DMS79 (cell line): ENCODE measurements at regions not wholly inside any gene's neighbourhood (a gene's known extent, or its start where the extent isn't known, plus 50 kb on each side); places are given as distances from the start of the nearest gene placed in this dataset.
"Not testable (repeated sequence)": the region's sequence is repeated elsewhere in the genome, so short reads cannot be mapped to it uniquely, and the experiment has no call there.

Experiments used
- DNase-seq: peaks from one replicate; lab custom pipeline; 2025; lab: John Stamatoyannopoulos, UW

DNA sequence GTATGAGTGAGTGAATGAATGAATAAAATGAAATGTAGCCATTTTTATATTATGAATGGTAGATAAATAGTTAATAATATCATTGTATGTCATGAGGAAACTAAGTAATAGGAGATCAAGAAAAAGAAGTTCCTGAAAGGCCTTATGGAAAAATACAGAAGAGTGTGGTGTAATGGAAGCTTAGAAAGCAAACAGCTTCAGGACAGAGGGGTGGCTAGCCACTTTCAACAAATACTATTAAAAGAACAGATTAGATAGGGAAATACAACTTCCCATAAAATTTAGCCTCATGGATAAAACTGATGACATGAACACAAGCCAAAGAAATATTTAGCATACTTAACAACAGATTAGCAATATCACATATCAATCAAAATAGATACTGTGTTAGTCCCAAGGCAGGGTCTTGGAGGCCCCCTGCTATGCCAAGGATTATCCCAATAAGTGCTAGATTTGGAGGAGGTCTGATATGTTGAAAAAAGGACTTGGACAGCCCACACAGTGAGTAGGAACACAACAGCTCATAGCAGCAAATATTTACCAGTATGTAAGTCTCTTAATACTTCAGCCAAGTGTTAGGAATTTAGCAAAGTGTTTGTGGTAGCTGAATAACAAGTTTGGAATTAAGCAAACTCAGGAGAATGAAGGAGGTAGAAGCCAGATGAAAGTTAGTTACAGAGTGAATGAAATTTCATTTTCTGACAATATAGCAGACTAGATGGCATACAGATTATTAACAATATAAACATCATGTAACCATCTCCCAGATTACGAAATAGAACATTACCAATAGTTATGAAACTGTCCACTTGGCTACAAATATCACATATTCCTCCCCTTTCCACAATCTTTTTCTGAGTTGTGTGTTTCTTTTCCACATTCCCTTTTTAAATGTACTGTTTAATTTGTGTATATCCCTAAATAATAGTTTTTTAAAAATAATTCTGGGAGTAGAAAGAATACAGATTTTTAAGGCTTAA lies 1632.0 kb downstream of the PCDH9 start:
- no peak for DNase-seq

DNA sequence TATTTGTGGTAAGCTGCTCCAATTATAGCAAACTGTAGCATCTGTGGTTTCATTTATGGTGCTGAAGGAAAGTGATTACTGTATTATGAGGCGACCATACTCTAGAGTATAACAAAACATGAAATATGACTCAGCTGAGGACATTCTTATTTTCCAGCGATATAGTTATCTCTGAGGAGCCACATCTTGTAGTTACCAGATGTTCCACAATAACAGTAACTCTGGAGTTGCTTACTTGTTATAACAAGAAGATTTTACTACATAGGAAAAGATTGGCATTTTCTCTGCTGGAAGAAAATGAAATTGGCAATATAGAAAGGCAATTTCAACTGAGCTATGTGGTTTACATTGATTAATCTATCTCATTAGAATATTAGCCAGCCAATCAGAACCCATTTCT lies 1634.2 kb downstream of the PCDH9 start:
- no peak for DNase-seq

DNA sequence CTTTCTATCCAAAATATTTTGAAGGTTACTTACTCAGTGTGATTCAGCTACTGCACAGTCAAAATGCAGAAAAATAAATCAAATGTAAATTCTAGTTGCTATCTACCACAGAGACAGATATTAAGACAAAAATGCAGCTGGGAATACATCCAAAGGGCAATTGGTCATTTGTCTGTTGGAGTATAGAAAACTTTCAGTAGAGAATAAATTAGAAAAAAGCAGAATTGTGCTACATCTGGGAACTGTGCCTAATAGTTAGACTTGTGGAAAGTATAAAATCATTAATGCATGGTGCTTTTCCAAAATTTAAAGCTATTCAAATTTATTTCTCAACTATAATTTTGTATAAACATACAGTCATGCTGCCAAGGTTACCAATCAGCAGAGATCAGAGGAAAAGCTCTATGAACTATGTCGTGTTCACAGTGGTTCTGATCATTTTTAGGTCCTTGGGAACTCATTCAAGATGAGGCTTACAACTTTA lies 1635.8 kb downstream of the PCDH9 start:
- no peak for DNase-seq

GRCh38 chr13:65593298-65593874 lies 1636.8 kb downstream of the PCDH9 start:
- DNase-seq: no peak

DNA sequence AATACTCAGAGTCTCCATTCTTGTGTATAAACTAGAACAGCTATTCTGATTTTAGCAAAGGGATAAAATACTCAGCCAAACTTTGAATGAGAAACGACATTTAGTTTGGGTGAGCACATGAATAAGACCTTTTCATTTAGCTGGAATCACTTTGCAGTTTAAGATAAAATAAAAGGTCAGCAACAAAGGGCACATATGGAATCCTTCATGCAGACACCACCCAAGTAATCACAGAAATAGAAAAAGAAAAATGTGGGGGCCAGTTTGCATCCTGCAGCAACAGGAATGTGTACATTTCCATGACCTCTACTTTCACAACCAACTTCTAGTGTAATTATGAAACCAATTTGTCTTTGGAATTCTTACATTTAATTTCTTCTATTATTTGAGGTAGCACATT lies 1637.4 kb downstream of the PCDH9 start:
- no peak for DNase-seq

DNA sequence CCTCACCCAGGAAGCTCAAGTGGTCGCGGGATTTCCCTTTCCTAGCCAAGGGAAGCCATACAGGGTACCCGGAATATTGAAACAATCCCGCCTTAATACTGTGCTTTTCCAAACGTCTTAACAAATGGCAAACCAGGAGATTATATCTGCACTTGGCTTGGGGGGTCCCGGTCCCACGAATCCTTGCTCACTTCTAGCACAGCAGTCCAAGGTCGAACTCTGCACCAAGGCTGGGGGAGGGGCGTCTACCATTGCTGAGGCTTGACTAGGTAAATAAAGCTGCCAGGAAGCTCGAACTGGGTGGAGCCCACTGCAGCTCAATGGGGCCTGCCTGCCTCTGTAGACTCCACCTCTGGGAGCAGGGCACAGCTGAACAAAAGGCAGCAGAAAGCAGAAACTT lies 1644.8 kb downstream of the PCDH9 start:
- DNase-seq: no peak

DNA sequence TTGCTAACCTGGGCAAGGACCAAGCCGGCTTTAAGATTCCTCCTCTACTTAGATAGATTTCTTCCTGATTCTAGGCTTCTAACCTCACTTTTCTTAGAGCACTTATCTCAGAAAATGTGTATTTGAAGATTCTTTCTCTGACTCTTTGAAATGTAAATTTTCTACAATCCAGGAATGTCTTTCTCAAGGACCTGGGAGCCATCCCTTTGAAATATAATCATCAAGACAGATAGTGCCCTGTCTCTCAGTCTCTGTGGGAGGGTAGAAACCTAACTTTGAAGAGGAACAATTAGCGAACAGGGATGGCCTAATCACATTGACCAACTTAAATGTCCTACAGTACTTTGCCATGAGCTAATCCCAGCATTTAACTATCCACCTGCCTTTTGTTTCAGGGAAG lies 1646.0 kb downstream of the PCDH9 start:
- no peak for DNase-seq

GRCh38 chr13:65582160-65582559 lies 1648.0 kb downstream of the PCDH9 start:
- DNase-seq: no peak

DNA sequence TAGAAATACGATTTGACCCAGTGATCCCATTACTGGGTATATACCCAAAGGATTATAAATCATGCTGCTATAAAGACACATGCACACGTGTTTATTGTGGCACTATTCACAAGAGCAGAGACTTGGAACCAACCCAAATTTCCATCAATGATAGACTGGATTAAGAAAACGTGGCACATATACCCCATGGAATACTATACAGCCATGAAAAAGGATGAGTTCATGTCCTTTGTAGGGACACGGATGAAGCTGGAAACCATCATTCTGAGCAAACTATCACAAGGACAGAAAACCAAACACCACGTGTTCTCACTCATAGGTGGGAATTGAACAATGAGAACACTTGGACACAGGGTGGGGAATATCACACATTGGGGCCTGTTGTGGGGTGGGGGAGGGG lies 1665.6 kb downstream of the PCDH9 start:
- DNase-seq: not testable (repeated sequence)

- no peak for DNase-seq
Observed at GRCh38 chr13:65562305-65562704, 1667.8 kb downstream of the PCDH9 start.

DNA sequence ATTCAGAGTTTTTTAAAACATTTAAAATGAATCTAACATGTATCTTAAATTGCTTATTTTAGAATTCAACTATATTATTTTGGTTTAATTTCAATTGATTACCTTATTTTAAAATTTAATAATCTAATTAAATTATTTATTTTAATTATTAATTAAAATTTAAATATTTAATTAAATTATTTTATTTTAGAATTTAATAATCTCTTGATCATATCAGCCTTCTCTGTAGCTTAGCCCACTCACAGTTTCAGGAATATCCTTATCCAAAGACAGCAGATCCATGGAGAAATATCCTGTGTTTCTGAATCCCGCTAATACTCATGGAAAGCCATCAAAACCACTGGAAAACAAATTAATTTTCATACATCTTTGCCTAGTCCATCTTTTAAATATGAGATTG lies 1669.2 kb downstream of the PCDH9 start:
- DNase-seq: no peak

GRCh38 chr13:65555962-65556361 lies 1674.2 kb downstream of the PCDH9 start:
- no peak for DNase-seq

DNA sequence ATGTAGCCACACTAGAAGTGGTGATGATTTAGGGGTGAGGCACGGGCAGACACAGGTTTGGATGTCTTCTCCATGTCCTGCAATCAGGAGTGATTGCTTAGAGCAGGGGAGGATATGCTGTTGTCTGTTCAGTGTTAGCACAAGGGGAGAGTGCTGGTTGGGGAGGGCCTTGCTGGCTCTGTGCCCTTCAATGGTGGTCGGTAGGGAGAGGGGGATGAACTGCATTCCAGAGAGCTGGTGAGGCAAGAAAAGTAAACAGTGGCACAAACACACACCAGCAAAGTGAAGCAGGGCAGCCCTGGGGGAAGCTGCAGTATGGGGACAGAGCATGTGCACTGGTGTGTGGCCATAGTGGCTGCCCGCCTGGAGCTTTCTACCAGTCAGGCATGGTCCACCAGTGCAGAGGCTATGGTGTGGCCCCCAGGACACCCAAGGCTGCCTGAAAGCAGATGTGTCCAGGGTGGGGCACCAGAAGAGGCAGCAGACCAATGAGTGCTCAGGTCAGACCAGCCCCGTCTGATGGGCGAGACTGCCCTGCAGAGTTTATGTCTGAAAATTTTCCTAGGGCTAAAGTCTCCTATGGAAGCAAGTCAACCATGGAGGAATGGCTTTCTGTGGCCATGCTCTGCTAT lies 1676.9 kb downstream of the PCDH9 start:
- DNase-seq: no peak

- DNase-seq: no peak
Observed at GRCh38 chr13:65551208-65551607, 1678.9 kb downstream of the PCDH9 start.

GRCh38 chr13:65540175-65540574 lies 1690.0 kb downstream of the PCDH9 start:
- no peak for DNase-seq

GRCh38 chr13:65535370-65535769 lies 1694.8 kb downstream of the PCDH9 start:
- no peak for DNase-seq

DNA sequence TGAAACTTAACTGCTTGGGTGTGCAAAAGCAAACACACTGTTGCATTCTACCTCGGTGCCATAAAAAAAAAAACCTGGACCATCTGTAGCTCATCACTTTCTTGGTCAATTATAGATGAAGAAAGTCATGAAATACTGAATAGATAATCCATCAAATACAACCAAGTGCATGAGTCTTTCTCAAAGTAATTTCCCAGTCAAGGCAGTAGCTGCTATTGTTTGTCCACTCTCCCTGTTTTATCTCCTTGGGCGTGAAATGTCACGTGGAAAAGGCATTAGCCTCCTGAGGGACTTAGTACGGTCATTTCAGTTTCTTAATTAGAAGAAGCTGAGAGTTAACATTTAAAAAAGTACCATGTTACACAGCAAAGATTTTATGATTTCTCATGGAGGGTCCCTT lies 1697.9 kb downstream of the PCDH9 start:
- DNase-seq: no peak

- no peak for DNase-seq
Observed at GRCh38 chr13:65530688-65531087, 1699.4 kb downstream of the PCDH9 start.

DNA sequence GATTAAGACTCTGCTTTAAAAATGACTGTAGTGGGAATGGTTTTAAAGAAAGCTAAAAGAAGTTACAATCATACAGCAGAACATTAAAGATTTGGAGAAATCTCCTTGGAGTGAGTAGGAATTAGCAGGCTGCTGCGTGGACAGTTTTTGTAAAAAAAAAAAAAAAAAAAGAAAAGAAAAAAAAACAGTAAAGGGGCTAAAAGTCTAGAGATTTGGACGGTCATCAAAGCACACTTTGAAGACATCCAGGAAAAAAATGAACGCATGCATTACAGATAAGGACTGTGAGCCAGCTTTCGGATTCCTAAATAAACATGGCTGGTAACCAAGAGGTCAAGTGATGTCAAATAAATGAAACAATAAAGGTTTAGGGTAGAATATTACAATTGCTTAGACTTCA lies 1700.6 kb downstream of the PCDH9 start:
- no peak for DNase-seq

GRCh38 chr13:65508745-65509144 lies 1721.4 kb downstream of the PCDH9 start:
- DNase-seq: no peak

GRCh38 chr13:65508338-65508737 lies 1721.8 kb downstream of the PCDH9 start:
- DNase-seq: no peak

- DNase-seq: no peak
Observed at GRCh38 chr13:65505941-65506340, 1724.2 kb downstream of the PCDH9 start.

GRCh38 chr13:65504213-65504612 lies 1725.9 kb downstream of the PCDH9 start:
- DNase-seq: no peak
